ELF-1 (cell line): ENCODE measurements at regions not wholly inside any gene's neighbourhood (a gene's known extent, or its start where the extent isn't known, plus 50 kb on each side); places are given as distances from the start of the nearest gene placed in this dataset.
"Not testable (repeated sequence)": the region's sequence is repeated elsewhere in the genome, so short reads cannot be mapped to it uniquely, and the experiment has no call there.

ENCODE experiments used
- DNase-seq: peaks from one replicate; pipeline ENCODE4 v3.0.0-alpha.2; 2016; ENCODE audit warnings: low read depth, low spot score

GRCh38 chr17:22496450-22496849, 804.1 kb downstream of the KCNJ18 start:
- no peak for DNase-seq

DNA sequence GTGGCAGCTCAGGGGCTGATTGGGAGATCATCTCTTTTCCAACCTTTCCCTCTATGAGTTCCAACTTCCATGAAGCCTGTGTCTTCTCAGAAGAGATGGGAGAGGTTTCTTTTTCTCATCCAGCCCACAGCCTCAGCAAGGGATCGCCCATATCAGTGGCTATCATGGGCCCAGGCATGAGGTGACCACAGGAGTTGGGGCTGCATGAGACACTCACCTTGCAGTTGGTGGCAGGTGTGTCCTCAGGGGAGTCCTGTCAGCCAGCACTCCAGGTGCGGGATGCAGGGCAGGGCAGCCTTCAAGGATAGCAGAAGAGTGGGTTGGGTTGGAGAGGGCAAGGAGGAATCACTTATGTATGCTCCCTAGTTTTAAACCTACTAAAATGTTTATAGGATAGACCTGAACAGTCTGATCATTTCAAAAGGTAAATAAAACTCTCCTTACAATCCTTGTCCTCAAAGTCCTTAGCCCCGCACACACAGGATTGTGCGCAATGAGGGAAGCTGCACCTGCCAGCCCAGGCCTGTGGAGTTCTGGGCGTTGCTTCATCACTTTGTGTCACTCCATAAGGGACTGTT, 811.1 kb downstream of the KCNJ18 start:
- no peak for DNase-seq

GRCh38 chr17:22505660-22506059, 813.3 kb downstream of the KCNJ18 start:
- DNase-seq: no peak

DNA sequence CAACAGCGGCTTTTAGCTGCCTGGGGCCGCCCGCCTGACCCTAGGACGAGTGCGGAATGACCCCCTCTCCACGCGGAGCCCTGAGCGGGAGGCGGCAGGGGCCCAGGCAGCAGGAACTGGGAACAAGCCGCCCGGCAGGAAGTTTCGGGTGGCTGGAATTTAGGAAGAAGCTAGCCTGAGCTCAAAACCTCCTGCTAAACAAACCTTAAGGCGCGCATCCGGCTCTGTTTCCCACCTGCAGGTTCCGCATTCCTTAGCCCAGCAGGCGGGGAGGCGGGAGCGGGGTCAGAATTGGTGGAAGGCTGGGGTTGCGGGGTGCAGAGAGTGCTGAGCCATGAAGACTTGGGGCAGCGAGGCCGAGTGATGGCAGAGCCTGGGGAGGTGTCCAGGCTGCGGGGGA, 813.9 kb downstream of the KCNJ18 start:
- no peak for DNase-seq

DNA sequence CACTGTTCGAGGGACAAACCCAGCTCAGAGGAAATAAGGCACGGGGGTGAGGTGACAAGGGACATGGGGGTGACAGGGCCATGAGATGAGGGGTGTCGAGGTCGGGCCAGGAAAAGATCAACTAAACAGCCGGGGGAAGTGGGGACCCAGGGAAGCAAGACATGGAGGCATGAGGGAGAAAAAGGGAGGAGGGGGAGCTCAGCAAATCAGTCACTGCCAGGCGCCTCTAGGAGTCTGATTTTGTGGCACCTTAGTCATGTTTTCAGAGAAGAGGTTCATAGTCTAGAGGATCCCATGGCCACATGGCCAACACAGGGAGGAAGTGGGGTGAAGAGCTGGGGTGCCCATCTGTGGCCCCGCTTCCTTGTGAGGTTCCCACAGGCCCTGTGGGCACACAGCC, 814.5 kb downstream of the KCNJ18 start:
- no peak for DNase-seq

- no peak for DNase-seq
Observed at GRCh38 chr17:22507823-22508222, 815.5 kb downstream of the KCNJ18 start.

- no peak for DNase-seq
Observed at GRCh38 chr17:22510504-22510903, 818.2 kb downstream of the KCNJ18 start.

GRCh38 chr17:22511431-22511830, 819.1 kb downstream of the KCNJ18 start:
- DNase-seq: no peak

DNA sequence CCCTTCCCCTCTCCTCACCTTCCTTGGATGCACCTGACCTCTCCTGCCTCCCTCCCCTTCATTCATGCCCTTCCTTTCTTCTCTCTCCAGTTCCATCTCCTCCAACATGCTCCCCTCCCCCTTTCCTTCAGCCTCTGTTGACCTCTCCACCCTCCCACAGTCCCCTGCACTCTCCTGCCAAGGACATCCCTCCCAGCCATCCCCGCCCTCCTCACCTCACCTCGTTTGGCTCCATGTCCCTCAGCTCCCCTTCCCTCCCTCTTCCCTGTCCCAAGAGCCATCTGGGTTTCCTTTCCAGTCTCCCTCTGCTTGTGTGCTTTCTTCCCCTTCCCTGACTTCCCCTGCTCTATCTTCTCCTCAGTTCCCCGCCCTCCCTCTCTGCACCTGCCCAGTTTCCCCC, 819.7 kb downstream of the KCNJ18 start:
- no peak for DNase-seq

- DNase-seq: no peak
Observed at GRCh38 chr17:22512506-22512905, 820.2 kb downstream of the KCNJ18 start.

DNA sequence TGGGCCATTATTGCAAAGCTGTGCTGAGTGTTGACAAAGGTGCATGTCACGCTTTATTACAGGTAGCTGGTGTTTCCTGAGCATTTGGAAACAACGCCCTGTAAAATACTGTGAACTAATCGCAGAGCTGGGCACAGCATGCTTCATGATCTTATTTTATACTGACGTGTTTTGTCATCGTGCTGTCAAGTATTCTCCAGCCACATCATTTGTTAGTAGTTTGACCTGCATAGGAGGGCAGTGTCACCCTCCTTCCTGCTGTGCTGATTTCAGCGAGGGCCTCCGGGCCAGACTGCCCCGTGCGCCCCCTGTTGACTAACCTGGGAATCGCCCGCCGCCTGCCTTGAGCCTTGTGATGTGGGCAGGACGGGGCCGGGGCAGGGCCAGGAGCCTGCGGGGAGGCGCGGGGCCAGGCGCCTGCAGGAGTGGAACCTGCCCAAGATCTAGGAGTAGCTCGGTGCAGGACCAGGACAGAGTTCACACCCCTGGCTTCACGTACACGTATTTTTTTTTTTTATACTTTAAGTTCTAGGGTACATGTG, 820.7 kb downstream of the KCNJ18 start:
- DNase-seq: no peak

- DNase-seq: no peak
Observed at GRCh38 chr17:22514315-22514714, 822.0 kb downstream of the KCNJ18 start.

DNA sequence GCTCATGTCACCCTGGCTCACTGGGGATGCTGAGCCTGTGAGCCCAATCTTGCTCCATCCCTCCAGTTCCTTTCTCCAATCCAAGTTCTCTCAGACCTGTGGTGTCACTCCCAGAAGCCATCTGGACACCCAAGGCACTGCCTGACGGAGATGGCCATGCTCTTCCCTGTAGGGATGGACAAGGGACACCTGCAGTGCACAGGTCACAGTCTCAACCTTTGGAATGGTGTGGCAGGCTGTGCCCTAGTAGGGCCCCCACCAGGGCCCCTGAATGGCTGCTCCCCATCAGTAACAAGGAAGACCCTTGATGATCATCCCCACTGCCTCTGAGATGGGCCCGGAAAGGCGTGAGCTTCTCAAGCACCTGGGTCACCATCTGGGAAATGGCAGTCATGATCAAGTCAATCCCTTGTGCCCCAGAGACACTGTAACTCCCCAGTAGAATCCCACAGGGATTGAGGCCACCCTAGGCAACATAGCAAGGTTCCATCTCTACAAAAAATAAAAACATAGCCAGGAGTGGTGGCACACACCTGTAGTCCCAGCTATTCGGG, 822.5 kb downstream of the KCNJ18 start:
- no peak for DNase-seq

DNA sequence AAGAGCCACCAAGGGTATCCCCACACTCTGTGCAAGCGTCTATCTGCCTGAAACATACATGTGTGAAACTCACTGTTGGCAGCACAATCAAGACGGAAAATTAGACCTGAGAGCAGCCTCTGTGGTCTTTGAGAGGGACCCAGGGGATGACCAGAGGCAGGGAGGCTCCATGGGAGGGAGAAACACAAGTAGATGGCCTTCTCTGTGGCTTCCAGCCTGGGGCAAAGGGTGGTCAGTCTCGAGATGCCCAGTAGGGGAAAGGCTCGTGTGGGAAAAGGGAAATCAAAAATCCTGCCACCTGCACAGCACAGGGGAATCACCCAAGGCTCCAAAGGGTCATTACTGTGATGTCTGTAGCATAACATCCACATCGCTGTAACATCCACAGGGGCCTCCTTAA, 823.3 kb downstream of the KCNJ18 start:
- no peak for DNase-seq

DNA sequence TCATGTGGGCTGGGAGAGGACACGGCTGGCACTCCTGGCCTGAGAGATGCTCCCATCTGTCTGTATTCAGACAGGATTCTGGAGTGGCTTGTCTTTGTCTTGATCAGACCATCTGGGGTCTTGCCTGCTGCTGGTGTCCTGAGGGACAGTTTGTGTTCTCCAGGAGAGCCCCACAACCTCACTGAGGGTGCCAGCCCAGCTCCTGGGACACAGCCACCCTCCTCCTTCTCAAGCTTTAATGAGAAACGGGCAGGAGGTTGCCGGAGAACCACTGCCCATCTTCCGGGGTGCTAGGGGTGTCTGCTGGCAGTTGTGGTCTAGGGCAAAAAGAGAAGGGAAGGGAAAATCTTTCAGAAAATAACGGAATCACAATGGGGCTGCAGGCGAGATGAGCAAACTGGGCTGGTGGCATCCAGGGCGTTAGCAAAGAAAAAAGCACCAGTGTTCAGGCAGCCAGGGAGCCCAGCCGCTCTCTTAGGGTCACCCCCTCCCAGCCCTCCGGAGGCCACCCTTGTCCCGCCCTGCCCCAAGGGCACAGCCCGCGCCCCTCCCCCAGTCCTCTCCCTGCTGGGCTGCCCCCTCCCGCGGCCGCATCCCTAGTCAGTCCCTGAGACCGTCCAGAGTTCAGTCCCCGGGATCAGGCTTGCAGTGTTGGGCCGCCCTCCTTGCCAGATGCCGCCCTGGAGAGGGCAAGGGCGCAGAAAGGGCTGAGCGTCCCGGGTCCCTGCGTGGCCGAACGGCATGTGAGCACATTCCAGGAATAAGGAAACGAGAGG, 824.7 kb downstream of the KCNJ18 start:
- no peak for DNase-seq

- DNase-seq: no peak
Observed at GRCh38 chr17:22517716-22518115, 825.4 kb downstream of the KCNJ18 start.

DNA sequence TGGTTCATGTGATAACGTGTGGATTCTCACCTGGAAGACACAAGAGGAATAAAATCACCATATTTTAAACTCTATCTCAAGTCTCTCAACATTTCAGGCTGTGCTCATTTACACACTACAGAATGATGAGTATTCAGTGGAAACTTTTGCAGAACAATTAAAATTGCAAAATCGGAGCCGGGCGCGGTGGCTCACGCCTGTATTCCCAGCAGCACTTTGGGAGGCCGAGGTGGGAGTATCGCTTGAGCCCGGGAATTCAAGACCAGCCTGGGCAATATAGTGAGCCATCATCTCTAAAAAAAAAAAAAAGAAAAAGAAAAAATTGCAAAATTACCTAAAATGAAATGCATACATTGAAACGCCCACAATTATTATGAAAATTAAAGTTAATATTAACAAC, 825.9 kb downstream of the KCNJ18 start:
- no peak for DNase-seq

- DNase-seq: not testable (repeated sequence)
Observed at GRCh38 chr17:22548873-22549272, 856.5 kb downstream of the KCNJ18 start.

GRCh38 chr17:22551695-22552415, 859.5 kb downstream of the KCNJ18 start:
- DNase-seq: not testable (repeated sequence)

DNA sequence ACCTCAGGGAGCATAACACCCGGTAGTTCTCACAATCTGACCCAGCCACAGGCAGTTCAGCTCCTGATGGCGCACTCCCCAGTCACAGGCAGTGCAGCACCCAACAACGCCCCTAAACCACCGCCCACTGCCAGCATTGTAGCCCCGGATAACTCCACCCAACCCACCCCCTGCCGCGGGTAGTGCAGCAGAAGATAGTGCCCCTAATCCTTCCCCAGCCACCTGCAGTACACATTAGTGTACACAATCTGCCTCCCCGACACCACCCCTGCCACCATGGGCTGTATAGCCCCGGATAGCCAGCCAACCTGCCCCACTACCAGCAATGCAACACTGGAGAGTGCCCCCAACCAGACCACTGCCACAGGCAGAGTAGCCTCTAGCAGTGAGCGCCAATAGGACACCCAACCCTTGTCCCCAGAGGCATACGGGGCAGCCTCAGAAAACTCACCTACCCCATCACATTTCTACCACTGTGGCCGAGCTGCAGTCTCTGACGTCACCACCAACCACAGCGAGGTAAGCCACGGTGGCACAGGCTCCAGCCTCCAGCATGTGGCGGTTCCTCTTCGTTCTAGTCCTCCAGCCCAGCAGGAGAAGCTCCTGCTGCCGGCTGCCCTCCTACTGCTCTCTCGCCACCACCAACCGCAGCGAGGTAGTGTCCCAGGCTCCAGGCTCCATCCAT, 877.3 kb downstream of the KCNJ18 start:
- DNase-seq: no peak

- DNase-seq: no peak
Observed at GRCh38 chr17:22570144-22570845, 878.0 kb downstream of the KCNJ18 start.
